Esophagus squamous epithelium (tissue), 5 donors: ENCODE measurements at regions not wholly inside any gene's neighbourhood (a gene's known extent, or its start where the extent isn't known, plus 50 kb on each side); places are given as distances from the start of the nearest gene placed in this dataset.

Experiments
- DNase-seq: peaks from one replicate; lab custom pipeline; 2025; lab: John Stamatoyannopoulos, UW
- H3K27ac ChIP-seq, 4 donors: fragments of 200-600 bp; sonication (generic); one replicate each; pipeline ENCODE4 v1.5.1; 2016 to 2019; ENCODE audit warnings: mild to moderate bottlenecking in 1 of 4
- H3K27me3 ChIP-seq, 4 donors: fragments of 200-600 bp; sonication (generic); 1 replicate in 3 of 4; 2 replicates in 1 of 4; pipeline versions ENCODE4 v1.5.1 to v1.6.0; 2017 to 2021; ENCODE audit warnings: antibody characterized with exemption in 1 of 4
- H3K36me3 ChIP-seq, 3 donors: fragments of 200-600 bp; sonication (generic); one replicate each; pipeline ENCODE4 v1.5.1; 2016 to 2019
- H3K4me1 ChIP-seq, 3 donors: fragments of 200-600 bp; sonication (generic); one replicate each; pipeline ENCODE4 v1.5.1; 2017 to 2019
- H3K4me3 ChIP-seq, 4 donors: fragments of 200-600 bp; sonication (generic); 1 replicate in 3 of 4; 2 replicates in 1 of 4; pipeline ENCODE4 v1.5.1; 2016 to 2019; ENCODE audit warnings: mild to moderate bottlenecking in 2 of 4, moderate library complexity in 1 of 4
- H3K9me3 ChIP-seq, 3 donors: fragments of 200-600 bp; sonication (generic); one replicate each; pipeline ENCODE4 v1.5.1; 2016 to 2019
- CTCF ChIP-seq, 6 experiments: fragments of 450-650 bp in 4 of 6; fragments of 200-600 bp in 2 of 6; sonication (generic) in 2 of 6; IDR thresholded peaks; one replicate each; pipeline ENCODE4 v1.5.1; 2016 to 2019; ENCODE audit warnings: antibody characterized with exemption in 6 of 6, mild to moderate bottlenecking in 4 of 6, moderate library complexity in 4 of 6
- POLR2A ChIP-seq, 4 donors: fragments of 450-650 bp; IDR thresholded peaks; one replicate each; pipeline ENCODE4 v1.6.1; 2017; ENCODE audit warnings: antibody characterized with exemption in 4 of 4, mild to moderate bottlenecking in 4 of 4, moderate library complexity in 3 of 4
- WGBS, 2 donors: methylation state at CpG; one replicate each; pipeline ENCODE4 v1.1.5; 2018; 5-methylcytosine and 5-hydroxymethylcytosine counted together
- intact Hi-C: fragments of 100-400 bp; cut with DNase I; formaldehyde crosslinking; loops from one replicate; pipeline ENCODE4 v1.15.0; 2022
- donor health status: DM: yes; HTN: yes; CAD: no.

- DNase-seq, result no peak
- Histone ChIP-seq H3K36me3 (no peaks in the 10 kb centered on the region), H3K27me3 (no peaks in the 10 kb centered on the region), H3K4me1 (no peaks in the 10 kb centered on the region), H3K9me3 (no peaks in the 10 kb centered on the region), H3K4me3 (no peak overlapping the region), H3K27ac (no peak overlapping the region)
- intact Hi-C loops, result no loop called here
- TF ChIP-seq CTCF (IDR thresholded peaks at IDR 0.05), result no peak
- no peak for TF ChIP-seq POLR2A (IDR thresholded peaks at IDR 0.05)
- 83 to 87% methylated on average over 3 of the region's 3 CpGs for WGBS, 2 donors
Observed at GRCh38 chr11:21883354-21883753, 309.5 kb upstream of the ANO5 start.

GRCh38 chr11:21888814-21889213, 304.1 kb upstream of the ANO5 start:
- DNase-seq, result no peak
- H3K9me3 ChIP-seq, result no peaks in the 10 kb centered on the region

GRCh38 chr11:21892736-21893564, 299.9 kb upstream of the ANO5 start:
- Histone ChIP-seq H3K9me3 (no peaks in the 10 kb centered on the region), H3K36me3 (no peaks in the 10 kb centered on the region), H3K4me1 (no peaks in the 10 kb centered on the region), H3K27ac (no peak overlapping the region), H3K4me3 (no peak overlapping the region), H3K27me3 (no peaks in the 10 kb centered on the region)
- TF ChIP-seq POLR2A (IDR thresholded peaks at IDR 0.05) (no peak), CTCF (IDR thresholded peaks at IDR 0.05) (no peak)
- no peak for DNase-seq
- 41 to 47% methylated on average over 6 of the region's 6 CpGs for WGBS, 2 donors
- intact Hi-C loops, result no loop called here

More at GRCh38 chr11:21888814-21889213, 304.1 kb upstream of the ANO5 start:
- H3K27me3 ChIP-seq, result no peaks in the 10 kb centered on the region
- no peaks in the 10 kb centered on the region for H3K36me3 ChIP-seq
- 6 to 18% methylated on average over 1 of the region's 1 CpG for WGBS, 2 donors
- no peak overlapping the region for H3K27ac ChIP-seq
- TF ChIP-seq CTCF (IDR thresholded peaks at IDR 0.05) (no peak), POLR2A (IDR thresholded peaks at IDR 0.05) (no peak)
- intact Hi-C loops, result no loop called here
- no peak overlapping the region for H3K4me3 ChIP-seq
- no peaks in the 10 kb centered on the region for H3K4me1 ChIP-seq

GRCh38 chr11:21893565-21893867, 299.4 kb upstream of the ANO5 start:
- DNase-seq, result no peak
- Histone ChIP-seq H3K4me3 (no peak overlapping the region), H3K27ac (no peak overlapping the region), H3K36me3 (no peaks in the 10 kb centered on the region), H3K4me1 (no peaks in the 10 kb centered on the region), H3K27me3 (no peaks in the 10 kb centered on the region), H3K9me3 (no peaks in the 10 kb centered on the region)
- TF ChIP-seq POLR2A (IDR thresholded peaks at IDR 0.05), result no peak
- no peak for TF ChIP-seq CTCF (IDR thresholded peaks at IDR 0.05)
- intact Hi-C loops, result no loop called here

- Histone ChIP-seq H3K27ac (no peak overlapping the region), H3K4me3 (no peak overlapping the region), H3K4me1 (no peaks in the 10 kb centered on the region), H3K27me3 (no peaks in the 10 kb centered on the region), H3K9me3 (no peaks in the 10 kb centered on the region), H3K36me3 (no peaks in the 10 kb centered on the region)
- intact Hi-C loops, result no loop called here
- DNase-seq, result no peak
- TF ChIP-seq POLR2A (IDR thresholded peaks at IDR 0.05) (no peak), CTCF (IDR thresholded peaks at IDR 0.05) (no peak)
- WGBS, 2 donors, result 90 to 91% methylated on average over 4 of the region's 4 CpGs
Observed at GRCh38 chr11:21894492-21894891, 298.4 kb upstream of the ANO5 start.
